ENCODE measurements at regions not wholly inside any gene's neighbourhood (a gene's known extent, or its start where the extent isn't known, plus 50 kb on each side); places are given as distances from the start of the nearest gene placed in this dataset.
"Not testable (repeated sequence)": the region's sequence is repeated elsewhere in the genome, so short reads cannot be mapped to it uniquely, and the experiment has no call there.

DNA sequence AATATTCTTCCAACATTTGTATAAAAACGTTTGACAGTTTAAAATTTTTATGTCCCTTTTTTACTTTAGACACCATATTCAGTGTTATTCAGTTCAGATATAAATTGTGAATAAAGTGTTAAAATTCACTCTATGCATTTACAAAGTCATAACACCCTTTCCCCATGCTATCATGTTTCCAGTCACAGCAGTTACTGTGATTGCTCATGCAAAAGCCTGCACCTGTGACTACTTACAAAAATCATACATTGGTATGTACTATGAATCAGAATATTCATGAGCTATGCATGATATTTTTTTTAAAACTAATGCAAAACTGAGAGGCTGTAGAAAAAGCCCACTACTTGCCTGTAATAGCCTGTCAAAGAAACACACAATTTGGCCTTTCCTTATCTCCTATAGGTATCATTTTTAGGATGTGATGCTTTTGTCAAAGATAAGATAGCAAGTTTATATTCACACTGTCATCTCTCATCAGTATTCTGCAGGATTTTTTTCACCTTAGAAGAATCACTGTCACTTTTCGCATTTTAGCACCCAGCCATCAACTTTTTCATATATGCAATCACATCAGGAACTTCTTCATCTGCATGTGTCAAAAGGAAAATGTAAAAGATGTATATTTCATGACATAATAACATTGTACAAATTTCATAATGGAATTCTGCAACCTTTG, 443.2 kb downstream of the C12orf50 start:
- DNase-seq, result no peak

DNA sequence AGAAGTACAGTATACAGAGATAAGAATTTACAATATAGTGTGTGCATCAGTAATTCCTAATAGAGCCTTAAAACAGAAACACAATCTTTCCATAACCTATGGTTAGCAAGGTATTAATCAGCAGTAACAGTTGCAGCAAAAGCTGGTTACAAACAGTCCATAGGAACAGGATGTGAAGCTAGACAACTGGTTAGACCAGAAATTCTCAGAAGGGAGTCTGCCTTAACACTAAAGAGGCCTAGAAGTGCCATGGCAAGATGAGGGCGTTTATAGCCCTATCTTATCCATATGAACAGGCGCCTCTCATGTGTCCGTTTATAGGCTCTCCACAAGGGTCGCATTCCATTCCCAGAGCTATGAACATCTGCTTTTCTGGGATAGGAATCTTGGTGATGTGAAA, 450.1 kb downstream of the C12orf50 start:
- not testable (repeated sequence) for DNase-seq

- DNase-seq, result no peak
Measured at GRCh38 chr12:87575906-87576305, 453.3 kb downstream of the C12orf50 start.

GRCh38 chr12:87566918-87567317, 462.3 kb downstream of the C12orf50 start:
- DNase-seq, result not testable (repeated sequence)

DNA sequence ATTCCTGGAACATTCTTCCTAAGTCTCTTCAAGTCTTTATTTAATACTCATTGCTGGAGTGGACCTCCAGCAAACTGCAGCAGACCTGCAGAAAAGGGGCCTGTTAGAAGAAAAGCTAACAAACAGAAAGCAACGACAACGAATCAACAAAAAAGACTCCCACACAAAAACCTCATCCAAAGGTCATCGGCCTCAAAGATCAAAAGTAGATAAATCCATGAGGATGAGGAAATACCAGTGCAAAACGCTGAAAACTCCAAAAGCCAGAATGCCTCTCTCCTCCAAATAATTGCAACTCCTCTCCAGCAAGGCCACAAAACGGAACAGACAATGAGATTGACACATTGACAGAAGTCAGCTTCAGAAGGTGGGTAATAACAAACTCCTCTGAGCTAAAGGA, 472.2 kb downstream of the C12orf50 start:
- no peak for DNase-seq

DNA sequence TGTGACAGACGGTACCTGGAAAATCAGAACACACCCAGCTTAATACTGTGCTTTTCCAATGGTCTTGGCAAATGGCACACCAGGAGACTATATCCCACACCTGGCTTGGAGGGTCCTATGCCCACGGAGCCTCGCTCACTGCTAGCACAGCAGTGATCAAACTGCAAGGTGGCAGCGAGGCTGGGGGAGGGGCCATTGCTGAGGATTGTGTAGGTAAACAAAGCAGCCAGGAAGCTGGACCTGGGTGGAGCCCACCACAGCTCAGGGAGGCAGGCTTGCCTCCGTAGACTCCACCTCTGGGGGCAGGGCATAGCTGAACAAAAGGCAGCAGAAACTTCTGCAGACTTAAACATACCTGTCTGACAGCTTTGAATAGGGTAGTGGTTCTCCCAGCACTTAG, 498.0 kb downstream of the C12orf50 start:
- DNase-seq, result not testable (repeated sequence)

DNA sequence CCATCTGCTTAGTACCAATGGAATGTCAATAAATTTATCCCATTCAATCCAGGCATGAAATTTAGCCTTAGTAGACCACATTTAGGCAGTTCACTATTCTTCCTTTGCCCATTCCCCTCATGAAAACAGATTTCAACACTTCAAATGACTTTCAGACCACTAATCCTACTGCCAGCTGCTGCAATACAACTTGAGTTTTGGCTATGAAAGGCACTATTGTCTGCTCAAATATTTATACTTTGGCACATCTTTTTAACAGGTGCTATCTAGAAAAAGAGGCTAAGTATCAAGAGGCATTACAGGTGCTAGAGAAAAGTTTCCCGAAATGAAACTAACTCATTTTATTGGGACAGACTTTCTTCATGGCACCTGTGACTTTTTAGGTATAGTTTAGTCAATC, 499.8 kb downstream of the C12orf50 start:
- DNase-seq, result no peak

DNA sequence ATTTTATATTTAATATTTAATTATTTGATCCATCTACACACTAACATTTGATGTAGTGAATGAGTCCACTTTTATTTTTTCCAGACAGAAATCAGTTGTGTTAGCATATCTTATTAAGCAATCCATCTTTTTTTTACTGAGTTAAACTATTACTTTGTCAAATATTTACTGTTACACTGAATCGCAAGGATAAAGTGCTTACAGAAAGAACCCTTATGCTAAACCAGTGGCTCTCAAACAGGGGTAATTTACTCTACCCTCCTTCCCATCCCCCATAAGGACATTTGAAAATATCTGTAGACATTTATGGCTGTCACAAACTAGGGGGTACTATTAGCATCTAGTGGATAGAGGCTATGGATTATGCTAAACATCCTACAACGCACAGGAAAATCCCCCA, 508.2 kb downstream of the C12orf50 start:
- no peak for DNase-seq

- DNase-seq, result no peak
Measured at GRCh38 chr12:87518481-87518880, 510.7 kb downstream of the C12orf50 start.

- DNase-seq, result no peak
Measured at GRCh38 chr12:87518036-87518435, 511.2 kb downstream of the C12orf50 start.

GRCh38 chr12:87513536-87514280, 515.5 kb downstream of the C12orf50 start:
- DNase-seq, result no peak

DNA sequence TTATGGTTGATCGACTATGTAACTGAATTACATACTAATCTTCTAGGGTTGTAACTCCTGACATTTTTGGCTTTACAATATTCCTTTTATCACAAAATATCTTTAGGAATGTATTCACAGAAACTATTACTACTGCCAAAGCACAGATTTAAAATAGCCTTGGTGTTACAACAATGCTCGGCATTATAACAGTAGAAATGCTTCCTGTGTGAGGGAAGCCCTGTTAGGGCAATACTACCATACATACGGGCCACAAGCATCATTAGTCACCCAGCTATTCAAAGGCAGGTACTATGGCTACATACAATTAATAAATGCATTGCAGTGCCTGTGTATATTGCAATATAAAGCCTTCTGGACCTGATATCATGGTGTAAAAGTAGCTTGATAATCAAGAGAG, 517.8 kb downstream of the C12orf50 start:
- no peak for DNase-seq

DNA sequence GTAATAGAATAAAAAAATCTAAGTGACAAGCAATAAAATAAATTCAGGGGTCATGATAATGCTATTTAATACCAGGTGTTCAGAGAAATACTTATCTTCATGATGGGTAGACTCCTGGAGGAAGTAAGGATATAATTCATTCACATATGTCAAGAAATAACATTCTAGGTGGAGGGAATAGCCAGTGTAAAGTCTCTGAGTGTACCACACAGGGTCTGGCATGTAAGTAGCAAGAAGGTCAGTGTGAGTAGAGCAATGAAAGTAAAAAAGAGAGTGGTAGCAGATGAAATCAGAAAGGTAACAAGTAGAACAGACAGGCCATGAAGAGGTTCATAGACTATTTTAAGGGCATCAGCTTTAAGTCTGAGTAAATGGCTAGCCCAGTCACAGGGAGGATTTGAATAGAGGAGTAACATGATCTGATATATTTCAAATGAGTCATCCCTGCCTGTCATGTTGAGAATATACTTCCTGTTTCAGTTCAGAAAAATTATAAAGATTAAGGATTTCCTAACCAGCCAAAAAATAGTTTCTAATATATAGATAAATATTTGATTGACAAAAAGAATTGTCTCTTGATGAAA, 519.9 kb downstream of the C12orf50 start:
- no peak for DNase-seq

GRCh38 chr12:87491598-87491997, 537.6 kb downstream of the C12orf50 start:
- no peak for DNase-seq

DNA sequence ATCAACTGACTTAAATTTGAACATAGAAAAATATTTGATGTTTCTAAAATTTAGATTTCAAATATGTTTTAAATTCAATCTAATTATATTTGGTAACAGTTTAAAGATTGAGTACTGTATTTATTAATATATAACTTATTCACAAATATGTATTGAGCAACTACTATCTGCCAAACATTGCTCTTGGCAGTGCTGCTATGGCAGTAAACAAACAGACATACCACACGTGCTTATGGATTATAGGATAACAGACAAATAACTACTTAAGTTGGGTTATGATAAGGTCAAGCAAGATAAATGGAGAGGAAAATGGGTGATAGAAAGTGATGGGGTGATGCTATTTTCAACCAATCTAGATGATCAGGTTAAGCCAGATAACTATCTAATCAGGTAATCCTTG, 538.1 kb downstream of the C12orf50 start:
- DNase-seq, result no peak

DNA sequence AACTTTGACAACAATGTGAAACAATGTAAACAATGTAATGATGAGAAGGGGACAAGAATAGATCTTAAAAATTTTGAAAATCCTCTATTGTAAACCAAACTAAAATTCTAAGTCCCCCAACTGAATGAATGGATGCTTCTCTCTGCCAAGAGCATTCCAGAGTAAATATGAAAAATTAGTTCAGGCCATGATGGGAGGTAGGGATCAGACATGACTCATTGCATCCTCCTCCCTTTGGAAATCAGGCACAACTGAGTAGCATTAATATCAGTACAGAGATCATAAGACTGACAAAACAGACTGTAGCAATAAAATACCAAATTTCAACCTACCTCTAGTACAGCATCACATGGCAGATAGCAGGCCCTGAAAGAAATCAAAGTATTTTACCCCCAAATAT, 559.9 kb downstream of the C12orf50 start:
- no peak for DNase-seq

GRCh38 chr12:87467936-87468335, 561.3 kb downstream of the C12orf50 start:
- no peak for DNase-seq

- no peak for DNase-seq
Measured at GRCh38 chr12:87464565-87464964, 564.6 kb downstream of the C12orf50 start.

DNA sequence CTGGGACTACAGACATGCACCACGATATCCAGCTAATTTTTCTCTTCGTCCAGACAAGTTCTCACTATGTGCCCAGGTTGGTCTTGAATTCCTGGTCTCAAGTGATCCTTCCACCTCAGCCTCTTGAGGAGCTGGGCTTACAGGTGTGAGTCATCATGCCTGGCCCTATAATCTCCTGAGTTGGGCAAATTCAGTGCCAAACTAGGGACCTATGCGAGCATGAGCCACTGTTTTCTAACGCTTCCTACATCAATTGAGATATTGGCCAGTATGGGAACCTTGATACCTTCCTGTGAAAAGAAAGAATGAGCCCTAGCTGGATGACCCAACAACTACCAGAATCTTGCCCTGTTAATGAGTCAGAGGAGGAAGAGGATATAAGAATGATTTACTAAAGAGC, 585.2 kb downstream of the C12orf50 start:
- DNase-seq, result no peak

- DNase-seq, result no peak
Measured at GRCh38 chr12:87441511-87441910, 587.7 kb downstream of the C12orf50 start.

DNA sequence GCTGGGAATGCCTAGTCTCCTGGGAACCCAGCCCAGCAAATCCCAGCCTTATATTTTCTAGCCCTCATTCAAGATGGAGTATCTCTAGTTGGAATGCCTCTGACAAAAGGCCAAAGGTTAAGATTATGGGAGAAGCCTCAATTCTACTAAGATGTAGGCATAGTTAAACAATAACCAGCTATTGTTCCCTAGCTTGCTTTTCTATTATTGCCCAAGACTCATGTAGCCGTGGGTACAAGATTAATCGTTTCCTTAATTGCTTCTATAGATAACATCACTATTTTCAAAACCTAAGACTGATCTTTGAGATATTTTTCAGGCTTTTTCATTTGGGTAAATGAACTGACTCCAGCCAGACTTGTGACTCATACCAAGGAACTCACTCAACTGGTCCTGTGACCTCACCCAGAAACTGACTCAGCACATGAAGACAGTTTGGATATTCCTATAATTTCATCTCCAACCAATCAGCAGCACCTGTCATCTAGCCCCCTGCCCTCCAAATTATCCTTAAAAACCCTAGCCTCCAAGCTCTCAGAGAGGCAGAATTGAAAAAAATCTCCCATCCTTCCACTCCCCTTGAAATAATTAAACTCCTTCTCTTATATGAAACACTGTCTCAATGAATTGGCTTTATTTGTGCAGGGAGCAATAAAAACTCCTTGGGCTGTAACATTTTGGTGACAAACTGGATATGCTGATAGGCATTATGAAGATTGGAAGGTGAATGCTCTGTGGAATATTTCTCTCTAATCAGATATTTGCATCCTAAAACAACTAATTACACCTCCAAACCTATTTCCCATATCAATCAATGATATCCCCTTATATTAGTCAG, 589.0 kb downstream of the C12orf50 start:
- no peak for DNase-seq

- no peak for DNase-seq
Measured at GRCh38 chr12:87430444-87430843, 598.8 kb downstream of the C12orf50 start.

All from anterior cingulate cortex (tissue), 58 donors.